Islet precursor cell (in vitro differentiated cells): ENCODE measurements at regions not wholly inside any gene's neighbourhood (a gene's known extent, or its start where the extent isn't known, plus 50 kb on each side); places are given as distances from the start of the nearest gene placed in this dataset.

Experiments used
- DNase-seq: peaks from one replicate; pipeline ENCODE4 v3.0.0-alpha.2; 2018

- DNase-seq, result no peak
These were observed 161.3 kb upstream of the GSE1 start for GRCh38 chr16:85451641-85452363.

GRCh38 chr16:85452364-85453193, 160.5 kb upstream of the GSE1 start:
- DNase-seq, result no peak

- DNase-seq, result no peak
These were observed 159.9 kb upstream of the GSE1 start for GRCh38 chr16:85453194-85453678.

GRCh38 chr16:85453703-85454102, 159.4 kb upstream of the GSE1 start:
- no peak for DNase-seq

- DNase-seq, result no peak
These were observed 158.8 kb upstream of the GSE1 start for GRCh38 chr16:85454171-85454872.

GRCh38 chr16:85455534-85455933, 157.6 kb upstream of the GSE1 start:
- DNase-seq, result no peak

- DNase-seq, result no peak
These were observed 155.8 kb upstream of the GSE1 start for GRCh38 chr16:85457366-85457765.

- DNase-seq, result no peak
These were observed 154.2 kb upstream of the GSE1 start for GRCh38 chr16:85458968-85459367.

- no peak for DNase-seq
These were observed 153.4 kb upstream of the GSE1 start for GRCh38 chr16:85459529-85460251.

- no peak for DNase-seq
These were observed 152.7 kb upstream of the GSE1 start for GRCh38 chr16:85460252-85461021.

- DNase-seq, result no peak
These were observed 151.9 kb upstream of the GSE1 start for GRCh38 chr16:85461022-85461813.

GRCh38 chr16:85461814-85462713, 151.1 kb upstream of the GSE1 start:
- DNase-seq, result peak; percentile 90

- no peak for DNase-seq
These were observed 150.2 kb upstream of the GSE1 start for GRCh38 chr16:85462714-85463611.

- no peak for DNase-seq
These were observed 149.3 kb upstream of the GSE1 start for GRCh38 chr16:85463672-85464382.

GRCh38 chr16:85464383-85465305, 148.5 kb upstream of the GSE1 start:
- no peak for DNase-seq

GRCh38 chr16:85465328-85466303, 147.5 kb upstream of the GSE1 start:
- DNase-seq, result no peak
